ENCODE measurements at regions not wholly inside any gene's neighbourhood (a gene's known extent, or its start where the extent isn't known, plus 50 kb on each side); places are given as distances from the start of the nearest gene placed in this dataset.

DNA sequence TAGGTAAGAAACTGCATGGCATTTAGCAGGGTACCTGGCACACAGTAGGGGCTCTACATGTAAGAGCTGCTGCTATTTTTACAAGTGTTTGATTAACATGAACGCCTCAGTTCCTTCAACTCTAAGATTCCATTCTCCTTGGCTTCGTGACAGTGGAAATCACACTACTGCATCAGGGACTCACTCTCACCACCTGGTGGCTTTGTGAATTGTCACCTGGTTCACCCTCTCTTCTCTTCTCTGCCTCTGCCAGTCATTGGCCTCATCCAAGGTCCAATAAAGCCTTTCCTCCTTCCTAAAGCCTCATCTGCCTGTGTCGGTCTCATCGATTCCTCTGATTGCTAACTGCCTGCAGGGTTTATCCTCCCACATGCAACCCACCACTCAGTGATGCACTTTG, 476.4 kb downstream of the VRK1 start:
- no peak for DNase-seq

DNA sequence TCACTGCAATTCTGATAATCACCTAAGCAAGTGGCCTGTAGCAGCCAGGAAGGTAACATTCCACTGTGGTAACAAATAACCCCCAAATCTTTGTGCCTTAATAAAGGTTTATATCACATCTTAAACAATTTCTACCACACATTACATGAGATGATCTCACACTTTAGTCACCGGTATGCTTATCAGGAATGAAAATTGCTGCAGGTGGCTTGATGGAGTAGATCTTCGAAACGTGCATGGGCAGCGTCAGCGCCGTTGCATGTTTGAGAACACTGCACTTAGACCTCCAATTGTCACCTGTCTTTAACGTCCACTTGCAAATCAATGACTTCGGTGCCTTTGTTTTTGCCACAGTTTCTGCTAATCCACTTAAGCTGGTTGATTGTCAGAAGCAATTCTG, 477.4 kb downstream of the VRK1 start:
- DNase-seq, result no peak

DNA sequence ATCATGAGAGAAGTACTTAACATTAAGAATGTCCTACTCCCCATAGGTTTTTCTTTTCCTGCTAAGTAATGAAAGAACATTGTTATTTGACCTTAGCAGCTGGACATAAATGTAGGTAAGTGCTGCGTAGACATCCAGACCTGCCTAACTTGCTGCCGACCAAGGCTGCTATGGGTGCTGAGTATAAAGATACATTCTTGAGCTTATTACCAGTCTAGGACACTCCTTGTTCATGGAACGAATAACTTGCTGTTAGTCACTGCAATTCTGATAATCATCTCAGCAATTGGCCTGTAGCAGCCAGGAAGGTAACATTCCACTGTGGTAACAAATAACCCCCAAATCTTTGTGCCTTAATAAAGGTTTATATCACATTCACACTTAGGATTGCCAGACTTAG, 478.1 kb downstream of the VRK1 start:
- DNase-seq, result no peak

DNA sequence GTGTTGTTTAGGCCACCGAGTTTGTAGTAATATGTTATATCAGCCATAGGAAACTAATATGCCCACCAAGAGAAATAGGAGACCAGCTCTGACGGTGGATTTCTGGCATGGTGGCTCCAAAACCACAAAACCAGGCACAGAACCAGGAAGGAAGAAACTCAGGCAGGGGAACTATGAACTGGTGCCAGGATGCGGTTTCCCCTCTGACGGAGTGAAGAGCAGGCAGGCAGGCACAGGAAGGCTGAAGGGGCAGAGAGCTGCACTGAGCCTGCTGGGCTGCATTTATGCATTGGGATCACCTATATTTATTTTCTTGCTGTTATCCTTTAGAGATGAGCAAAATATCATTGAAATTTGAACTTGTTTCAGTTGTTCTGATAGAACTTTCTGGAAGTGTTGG, 479.4 kb downstream of the VRK1 start:
- DNase-seq, result no peak

DNA sequence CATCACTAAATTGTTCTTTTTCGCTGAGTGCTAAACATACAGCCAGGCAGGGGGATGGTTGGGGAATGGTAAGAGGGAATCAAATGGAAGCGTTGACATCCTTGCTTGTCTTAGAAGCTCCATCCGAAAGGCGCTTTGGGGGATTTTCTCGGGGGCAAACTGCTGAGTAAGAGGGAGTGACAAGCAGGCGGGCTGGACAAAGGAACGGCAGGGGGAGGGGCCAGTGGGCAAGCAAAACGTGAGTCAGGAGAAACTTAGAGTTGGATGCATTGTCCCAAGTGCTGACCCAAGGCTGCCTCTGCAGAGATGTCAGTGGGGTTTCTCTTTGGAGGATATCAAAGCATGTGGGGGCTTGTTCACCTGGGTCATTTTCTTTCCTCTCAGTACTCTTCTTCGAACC, 480.5 kb downstream of the VRK1 start:
- no peak for DNase-seq

DNA sequence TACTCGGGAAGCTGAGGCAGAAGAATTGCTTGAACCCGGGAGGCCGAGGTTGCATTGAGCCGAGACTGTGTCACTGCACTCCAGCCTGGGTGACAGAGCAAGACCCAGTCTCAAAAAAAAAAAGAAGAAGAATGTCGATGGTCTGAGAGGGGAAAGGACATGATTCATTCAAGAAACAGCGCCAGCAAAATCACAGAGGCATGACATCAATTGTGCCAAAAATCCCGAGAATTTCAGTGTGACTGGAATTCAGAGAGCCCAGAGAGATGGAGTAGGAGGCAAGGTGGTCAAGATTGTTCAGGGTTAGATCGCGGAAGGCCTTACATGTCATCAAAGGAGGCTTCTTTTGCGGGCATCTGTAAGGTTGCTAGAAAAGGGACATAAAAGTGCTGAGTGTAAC, 483.3 kb downstream of the VRK1 start:
- DNase-seq, result no peak

DNA sequence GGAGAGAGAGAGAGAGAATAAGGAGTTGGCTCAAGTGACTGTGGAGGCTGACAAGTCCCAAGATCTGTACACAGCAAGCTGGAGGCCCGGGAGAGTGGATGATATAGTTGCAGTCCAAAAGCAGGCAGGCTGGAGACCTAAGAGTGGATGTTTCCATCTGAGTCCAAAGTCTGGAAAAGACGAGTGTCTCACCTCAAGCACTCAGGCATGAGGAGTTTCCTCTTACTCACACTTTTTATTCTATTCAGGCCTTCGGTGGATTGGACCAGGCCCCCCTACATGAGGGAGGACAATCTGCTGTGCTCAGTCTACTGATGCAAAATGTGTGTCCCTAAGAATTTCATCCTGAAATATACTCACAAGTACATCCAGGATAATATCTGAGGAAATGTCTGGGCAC, 484.6 kb downstream of the VRK1 start:
- DNase-seq, result no peak

DNA sequence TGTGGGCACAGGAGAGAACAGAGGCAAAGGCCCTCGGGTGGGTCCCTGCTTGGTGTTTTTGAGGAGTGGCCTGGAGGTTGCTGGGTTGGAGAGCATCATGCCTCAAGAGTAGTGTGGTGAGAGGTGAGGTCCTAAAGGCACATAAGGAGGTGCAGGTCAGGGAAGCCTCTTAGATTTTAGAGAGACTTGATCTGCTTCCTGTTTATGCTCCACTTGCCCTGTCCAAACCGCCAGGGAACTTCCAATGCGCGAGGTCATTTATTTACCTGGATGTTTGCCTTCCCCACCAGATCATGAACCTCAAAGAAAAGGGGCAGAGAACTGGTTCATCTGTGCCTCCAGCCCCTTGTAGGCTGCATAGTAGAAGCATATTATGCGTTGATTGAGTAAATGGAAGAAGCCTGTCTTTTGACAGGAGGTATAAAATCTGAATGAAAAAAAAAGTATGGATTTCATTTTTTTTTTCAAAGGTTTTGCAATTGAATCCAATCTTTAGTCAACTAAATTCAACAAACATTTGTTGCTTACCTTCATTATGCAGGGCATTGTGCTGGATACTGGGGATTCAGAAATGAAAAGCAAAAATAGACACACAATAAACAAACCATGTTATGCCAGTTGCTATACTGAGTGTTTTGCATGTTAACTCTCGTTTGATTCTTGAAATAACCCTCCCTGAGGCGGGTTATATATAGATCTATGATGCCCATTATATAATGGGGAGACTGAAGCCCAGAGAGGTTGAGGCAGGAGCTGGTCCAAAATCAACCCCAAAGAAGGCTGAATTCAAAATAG, 485.2 kb downstream of the VRK1 start:
- DNase-seq, result no peak

DNA sequence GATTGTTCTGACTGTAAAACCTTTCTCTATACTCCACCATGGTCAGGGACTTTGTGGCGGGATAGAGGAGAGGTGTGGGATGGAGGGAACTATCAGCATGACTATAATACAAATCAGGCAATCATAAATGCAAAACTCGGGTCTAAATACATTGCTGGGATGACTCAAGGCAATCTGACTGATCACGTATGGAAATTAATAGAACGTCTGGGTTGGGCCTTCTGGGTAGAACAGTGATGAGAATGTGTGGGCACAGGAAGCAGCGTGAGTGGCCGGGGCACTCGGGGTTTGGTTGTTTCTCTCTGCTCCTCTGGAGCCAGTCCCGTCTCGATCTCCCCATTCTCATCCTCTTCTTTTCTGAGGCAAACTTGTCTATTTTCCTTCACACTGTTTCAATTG, 485.8 kb downstream of the VRK1 start:
- DNase-seq, result no peak

DNA sequence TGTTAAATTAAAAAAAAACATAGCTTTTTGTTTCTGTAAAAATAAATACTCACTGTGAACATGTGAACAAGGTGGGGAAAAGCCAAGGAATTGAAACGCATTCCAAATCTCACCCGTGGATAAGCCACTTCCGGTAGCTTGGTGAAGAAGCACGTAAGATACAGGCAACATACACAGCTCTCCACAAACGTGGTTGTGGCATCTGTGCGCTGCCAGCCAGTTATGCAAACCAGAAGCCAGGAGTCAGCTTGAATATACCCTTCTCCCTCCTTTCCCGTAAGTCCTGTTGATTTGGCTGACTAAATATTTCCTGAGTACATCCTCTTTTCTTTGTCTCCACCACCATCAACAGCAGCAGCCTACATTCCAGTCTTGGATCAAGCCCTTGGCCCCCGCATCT, 486.2 kb downstream of the VRK1 start:
- DNase-seq, result no peak

DNA sequence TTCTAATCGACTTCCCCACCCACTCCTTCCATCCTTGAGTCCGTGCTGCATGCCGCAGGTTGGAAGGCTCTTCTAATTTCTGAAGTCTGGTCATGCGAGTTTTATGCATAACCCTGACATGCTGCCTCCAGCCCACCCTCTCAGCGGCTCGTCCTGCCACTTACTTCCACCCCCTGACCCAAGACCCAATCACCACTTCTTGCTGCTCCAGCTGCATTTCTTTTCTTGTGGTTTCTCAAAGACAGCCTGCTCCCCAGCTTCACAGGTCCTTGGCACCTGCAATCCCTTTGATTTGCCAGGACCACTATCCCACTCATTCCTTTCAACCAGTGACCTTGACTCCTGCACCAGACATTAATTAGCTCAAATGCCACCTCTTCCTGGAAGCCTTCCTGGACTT, 486.7 kb downstream of the VRK1 start:
- no peak for DNase-seq

DNA sequence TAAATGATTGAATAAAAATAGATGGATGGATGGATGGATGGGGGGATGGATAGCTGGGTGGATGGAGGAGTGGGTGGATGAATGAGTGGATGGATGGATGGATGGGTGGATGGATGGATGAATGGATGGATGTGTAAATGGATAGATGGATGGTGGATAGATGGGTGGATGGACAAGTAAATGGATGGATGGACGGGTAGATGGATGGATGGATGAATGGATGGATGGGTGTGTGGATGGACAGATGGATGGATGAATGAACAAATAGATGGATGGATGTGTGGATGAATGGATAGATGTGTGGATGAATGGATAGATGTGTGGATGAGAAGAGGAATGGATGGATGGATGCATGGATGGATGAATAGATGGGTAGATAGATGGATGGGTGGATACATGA, 490.8 kb downstream of the VRK1 start:
- no peak for DNase-seq

DNA sequence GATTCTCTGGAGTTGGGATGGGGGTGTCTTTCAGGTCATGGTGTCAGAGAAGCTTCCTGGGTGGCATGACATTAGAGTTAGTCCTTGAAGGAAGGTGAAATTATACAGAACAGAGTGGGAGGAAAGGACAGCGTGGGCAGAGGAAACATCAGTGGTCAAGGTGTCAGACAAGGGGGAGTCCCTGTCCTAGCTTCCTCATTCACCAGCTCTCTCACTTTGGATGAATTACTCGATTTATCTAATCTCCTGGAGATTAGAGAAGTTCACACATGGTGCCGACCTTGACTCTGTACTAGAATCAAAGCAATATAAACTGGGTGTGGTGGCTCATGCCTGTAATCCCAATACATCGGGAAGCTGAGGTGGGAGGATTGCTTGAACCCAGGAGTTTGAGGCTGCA, 492.9 kb downstream of the VRK1 start:
- DNase-seq, result no peak

DNA sequence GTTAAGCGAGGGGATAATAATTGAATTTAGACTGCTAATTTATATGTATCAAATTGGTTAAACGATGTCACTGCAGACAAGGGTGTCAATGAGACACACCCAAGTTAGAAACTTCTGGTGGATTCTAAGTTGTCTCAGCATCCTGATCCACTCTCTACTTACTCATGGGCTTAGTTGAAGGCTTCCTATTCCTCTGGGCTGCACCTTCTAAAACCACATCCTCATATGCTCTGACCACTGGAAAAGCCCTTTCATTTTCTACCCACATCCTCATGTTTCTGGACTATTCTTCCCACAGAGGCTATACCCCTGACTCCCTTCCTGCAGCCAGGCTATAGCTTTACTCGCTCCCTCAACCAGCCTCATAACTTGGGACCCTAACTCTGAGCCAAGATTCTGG, 493.8 kb downstream of the VRK1 start:
- DNase-seq, result no peak

DNA sequence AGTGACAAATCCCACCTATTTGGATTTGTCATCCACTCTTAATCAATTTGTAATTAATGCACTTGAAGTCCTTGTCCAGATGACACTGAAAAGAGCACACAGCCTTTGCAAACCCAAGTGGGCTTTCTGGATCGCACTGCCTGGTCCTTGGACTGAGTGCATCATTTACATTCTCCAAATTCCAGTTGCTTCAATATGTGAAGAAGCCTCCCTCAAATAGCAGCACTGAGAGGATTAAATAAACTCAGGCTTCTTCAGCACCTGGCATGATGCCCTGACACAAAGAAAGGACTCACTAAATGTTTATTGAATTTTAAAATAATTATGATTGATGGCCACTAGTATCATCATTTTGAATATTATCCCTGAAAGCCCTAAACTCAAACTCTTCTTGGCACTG, 496.5 kb downstream of the VRK1 start:
- no peak for DNase-seq

DNA sequence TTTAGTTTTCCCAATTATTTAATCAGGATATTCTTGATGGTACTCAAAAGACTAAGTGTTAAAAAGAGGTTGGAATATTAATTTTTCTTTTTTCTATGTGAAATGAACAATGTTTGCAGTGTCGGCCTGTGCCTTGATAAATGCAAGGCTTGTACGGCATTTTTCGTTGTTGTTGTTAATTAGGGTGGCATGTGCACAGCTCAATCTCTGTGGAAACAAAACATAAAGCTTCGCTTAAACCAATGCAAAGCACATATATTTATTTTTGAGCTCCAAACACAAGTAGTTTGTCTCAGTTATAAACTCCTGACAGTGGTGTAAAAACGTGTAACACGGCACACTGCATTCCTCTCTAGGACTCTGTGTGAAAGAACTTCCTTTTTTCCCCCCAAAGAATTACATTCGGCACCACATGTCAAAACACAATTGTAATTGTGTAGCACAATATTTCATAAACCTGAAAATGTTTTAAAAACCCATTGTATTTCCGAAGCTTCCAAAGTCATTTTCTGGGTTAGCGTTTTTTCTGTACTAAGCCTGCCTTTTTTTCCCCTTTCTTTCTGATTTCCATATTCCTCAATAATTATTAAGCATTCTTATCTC, 498.0 kb downstream of the VRK1 start:
- no peak for DNase-seq

DNA sequence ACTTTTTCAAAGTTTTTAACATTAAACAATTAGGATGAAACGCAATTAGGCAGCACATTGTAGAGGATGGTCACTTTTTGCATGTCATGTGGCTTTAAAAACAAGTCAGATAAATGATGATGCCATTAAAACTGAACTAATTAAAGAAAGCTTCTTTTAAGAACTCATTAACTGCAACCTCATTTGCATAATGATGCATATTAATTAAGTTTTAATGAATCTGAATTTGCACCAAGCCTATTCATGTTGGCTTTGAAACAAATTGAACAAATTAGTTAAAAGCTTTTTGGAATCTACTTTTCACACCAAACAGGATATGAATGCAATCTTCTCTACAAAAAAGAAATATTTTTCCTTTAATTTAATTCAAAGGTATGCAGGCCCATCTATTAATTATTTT, 499.0 kb downstream of the VRK1 start:
- DNase-seq, result no peak

DNA sequence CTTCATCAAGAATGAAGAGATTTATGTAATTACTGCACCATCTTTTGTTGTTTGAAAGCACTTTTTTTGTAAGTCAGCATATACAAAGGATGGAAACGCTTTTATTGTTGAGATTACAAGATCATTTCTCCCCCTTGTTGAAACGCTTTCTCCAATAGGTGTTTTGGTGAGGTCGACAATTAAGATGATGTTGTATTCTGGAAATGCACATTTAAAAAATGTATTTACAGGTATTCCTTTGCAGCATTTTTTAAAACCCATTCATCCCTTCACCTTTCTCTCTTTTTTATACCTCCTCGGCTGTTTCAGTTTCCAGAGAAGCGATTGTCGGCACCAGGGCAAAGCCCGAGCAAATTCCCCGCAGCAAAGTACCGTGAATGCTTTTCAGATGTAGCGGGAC, 499.9 kb downstream of the VRK1 start:
- DNase-seq, result no peak

DNA sequence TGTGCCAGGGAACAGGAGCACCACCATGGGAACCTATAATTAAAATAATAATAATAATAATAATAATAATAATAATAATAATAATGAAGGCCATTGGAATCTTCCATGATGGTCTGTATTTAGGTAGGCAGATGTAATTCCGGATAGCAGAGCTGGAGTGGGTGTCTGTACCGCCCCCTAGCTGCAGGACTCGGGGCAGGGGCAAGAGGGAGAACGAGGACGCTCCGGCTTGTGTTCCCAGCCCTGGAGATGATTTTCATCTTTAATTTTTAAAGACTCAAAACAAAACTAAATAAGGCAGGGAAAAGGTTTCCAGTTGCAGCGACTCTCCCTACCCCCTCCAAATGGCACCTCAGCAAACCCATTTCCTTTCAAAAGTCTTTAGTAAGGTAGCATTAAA, 501.1 kb downstream of the VRK1 start:
- no peak for DNase-seq

DNA sequence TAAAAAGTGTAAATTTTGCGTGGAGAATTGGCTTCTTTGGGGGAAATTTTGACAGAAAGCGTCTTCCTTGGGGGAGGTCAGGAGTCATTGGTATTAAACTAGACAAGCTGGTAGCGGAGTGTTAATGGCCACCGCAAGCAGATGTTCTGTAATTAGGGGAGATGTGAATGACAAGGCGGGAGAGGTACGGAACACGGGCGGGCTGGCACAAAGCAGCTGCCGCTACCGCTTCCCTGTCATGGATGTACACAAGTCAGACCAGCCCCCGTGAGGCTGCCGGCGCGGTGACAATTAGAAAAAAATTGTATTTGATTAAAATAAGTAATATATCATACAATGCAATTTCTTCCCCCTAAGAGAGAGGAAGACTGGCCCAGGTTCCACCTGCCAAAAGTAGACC, 501.6 kb downstream of the VRK1 start:
- DNase-seq, result no peak

DNA sequence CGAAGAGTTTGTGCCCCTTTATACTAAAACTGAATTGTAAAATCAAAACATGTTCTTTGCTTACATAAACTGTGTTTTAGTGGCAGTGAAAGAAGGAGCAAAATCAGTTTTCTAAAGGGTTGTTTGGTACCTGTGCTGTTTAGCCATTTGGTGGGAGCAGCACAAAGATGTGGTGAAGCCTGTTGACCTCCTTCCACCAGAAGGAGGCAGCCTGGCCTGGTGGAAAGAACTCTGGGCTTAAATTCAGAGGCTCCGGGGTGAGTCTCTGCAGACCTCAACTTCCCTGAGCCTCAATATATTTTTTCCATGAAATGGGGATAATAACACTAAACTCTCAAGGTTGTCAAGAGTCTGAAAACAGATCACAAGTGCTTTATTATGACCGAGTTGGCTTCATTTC, 502.5 kb downstream of the VRK1 start:
- DNase-seq, result no peak

DNA sequence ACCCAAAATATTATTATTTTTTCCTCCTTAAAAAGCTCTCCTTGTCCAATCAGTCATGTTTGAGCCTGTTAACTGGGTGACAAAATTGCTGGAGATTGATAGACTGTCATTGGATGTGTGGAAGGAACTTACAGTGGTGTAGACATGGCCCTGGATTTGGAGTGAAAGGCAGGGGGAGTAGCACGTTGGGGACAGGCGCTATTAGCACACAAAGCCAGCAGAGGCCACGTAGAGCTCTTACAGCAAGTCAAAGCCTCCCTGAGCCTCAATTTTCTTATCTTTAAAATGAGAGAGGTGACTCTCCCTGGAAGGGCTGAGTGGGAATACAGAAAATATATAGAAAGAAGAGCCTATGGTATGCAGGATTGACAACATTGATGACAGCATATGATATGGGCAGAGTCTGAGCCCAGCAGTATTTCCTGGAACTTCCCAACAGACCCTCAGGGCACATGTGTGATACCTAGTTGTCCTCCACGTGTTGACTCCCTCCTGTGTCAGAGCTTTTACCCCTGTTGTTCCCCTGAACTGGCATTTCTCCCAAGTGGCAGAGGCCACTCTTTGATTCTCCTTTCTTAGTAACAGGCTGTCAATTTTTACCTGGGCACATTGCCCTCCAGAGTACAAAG, 504.9 kb downstream of the VRK1 start:
- DNase-seq, result no peak

DNA sequence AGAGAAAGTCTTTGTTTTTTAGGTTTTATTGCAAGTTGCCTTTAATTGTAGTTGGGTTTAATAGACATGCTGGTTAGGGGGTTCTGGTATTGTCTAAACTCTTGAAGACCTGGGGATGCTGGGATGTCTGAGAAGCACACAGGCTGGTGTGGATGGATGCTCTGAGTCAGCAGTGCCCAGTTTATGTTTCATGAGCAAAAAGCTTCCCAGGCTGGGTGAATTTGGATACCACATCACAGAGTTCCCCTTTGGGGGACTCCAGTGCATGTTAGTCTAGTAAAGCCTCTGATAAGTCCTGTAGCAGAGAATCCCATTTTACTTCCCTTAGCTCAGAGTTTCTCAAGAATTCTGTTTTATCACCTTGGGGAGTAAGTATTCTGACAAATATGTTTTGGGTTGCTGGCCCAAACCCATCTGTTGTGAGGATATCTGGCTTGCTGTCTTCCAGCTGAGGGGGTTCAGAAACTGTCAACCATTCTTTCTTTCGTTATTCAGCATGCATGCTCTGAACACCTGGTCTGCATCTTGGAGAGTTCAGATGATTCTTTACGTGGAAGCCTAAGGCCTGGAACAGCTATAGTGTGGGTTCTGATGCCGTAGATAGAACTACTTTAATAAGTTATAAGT, 509.1 kb downstream of the VRK1 start:
- no peak for DNase-seq

DNA sequence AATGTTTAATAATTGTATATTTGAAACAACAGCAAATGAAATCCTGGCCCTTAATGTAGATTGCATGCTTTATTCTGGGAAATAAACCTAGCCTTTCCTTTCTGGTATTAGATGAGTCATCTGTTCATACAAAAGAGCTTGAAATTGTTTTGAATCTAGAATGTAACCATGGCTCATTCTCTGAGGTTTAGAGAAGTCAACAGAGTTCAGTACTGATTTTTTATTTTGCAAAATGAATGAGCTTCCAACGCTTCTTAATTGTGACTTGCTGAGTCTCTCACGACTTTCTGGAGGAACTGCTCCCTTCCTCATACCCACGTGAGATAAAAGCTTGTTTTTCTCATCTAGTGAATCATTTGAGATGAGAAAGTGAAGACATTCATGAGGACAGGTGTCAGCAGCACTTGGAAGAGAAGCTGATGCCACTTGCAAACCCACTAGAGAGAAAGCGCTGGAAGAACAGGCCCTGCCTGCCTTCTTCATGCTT, 509.6 kb downstream of the VRK1 start:
- no peak for DNase-seq
